Stimulated activated CD4-positive, alpha-beta T cell treated with anti-CD3 and anti-CD28 coated beads, Interleukin-2, amount 100 ng/mL, for 24 hours (primary cell): ENCODE measurements at regions not wholly inside any gene's neighbourhood (a gene's known extent, or its start where the extent isn't known, plus 50 kb on each side); places are given as distances from the start of the nearest gene placed in this dataset.

Experiments
- DNase-seq, 2 donors: peaks; one replicate each; pipeline ENCODE4 v3.0.0-alpha.2; 2020

GRCh38 chr16:65524997-65525396, 403.1 kb upstream of the CDH11 start:
- DNase-seq, result no peak

GRCh38 chr16:65524231-65524630, 402.4 kb upstream of the CDH11 start:
- no peak for DNase-seq

- DNase-seq, result no peak
Measured at GRCh38 chr16:65523283-65523944, 401.6 kb upstream of the CDH11 start.

GRCh38 chr16:65522412-65522811, 400.5 kb upstream of the CDH11 start:
- DNase-seq, result no peak

GRCh38 chr16:65521633-65522328, 399.9 kb upstream of the CDH11 start:
- no peak for DNase-seq

- no peak for DNase-seq
Measured at GRCh38 chr16:65519402-65519801, 397.5 kb upstream of the CDH11 start.

GRCh38 chr16:65515193-65515592, 393.3 kb upstream of the CDH11 start:
- DNase-seq, result no peak

- no peak for DNase-seq
Measured at GRCh38 chr16:65510850-65511249, 389.0 kb upstream of the CDH11 start.

GRCh38 chr16:65510241-65510640, 388.4 kb upstream of the CDH11 start:
- DNase-seq, result no peak

GRCh38 chr16:65509172-65509571, 387.3 kb upstream of the CDH11 start:
- no peak for DNase-seq

- DNase-seq, result no peak
Measured at GRCh38 chr16:65500919-65501318, 379.1 kb upstream of the CDH11 start.

GRCh38 chr16:65500007-65500406, 378.1 kb upstream of the CDH11 start:
- DNase-seq, result no peak

- no peak for DNase-seq
Measured at GRCh38 chr16:65499566-65499965, 377.7 kb upstream of the CDH11 start.

GRCh38 chr16:65497571-65497970, 375.7 kb upstream of the CDH11 start:
- DNase-seq, result no peak

- no peak for DNase-seq
Measured at GRCh38 chr16:65495106-65495505, 373.2 kb upstream of the CDH11 start.

- no peak for DNase-seq
Measured at GRCh38 chr16:65494609-65495008, 372.7 kb upstream of the CDH11 start.

GRCh38 chr16:65494080-65494479, 372.2 kb upstream of the CDH11 start:
- DNase-seq, result no peak

GRCh38 chr16:65490286-65490685, 368.4 kb upstream of the CDH11 start:
- no peak for DNase-seq

- no peak for DNase-seq
Measured at GRCh38 chr16:65489531-65490023, 367.7 kb upstream of the CDH11 start.

GRCh38 chr16:65487231-65487630, 365.4 kb upstream of the CDH11 start:
- no peak for DNase-seq

- no peak for DNase-seq
Measured at GRCh38 chr16:65481956-65482355, 360.1 kb upstream of the CDH11 start.

GRCh38 chr16:65480281-65481091, 358.6 kb upstream of the CDH11 start:
- no peak for DNase-seq

- no peak for DNase-seq
Measured at GRCh38 chr16:65476448-65476955, 354.6 kb upstream of the CDH11 start.

- DNase-seq, result no peak
Measured at GRCh38 chr16:65473699-65474098, 351.8 kb upstream of the CDH11 start.
